HepG2 (cell line): ENCODE measurements at regions not wholly inside any gene's neighbourhood (a gene's known extent, or its start where the extent isn't known, plus 50 kb on each side); places are given as distances from the start of the nearest gene placed in this dataset.
A peak's percentile ranks its signal among the peaks of the same experiment; 100 is the strongest.

ENCODE experiments used
- ATAC-seq: fragments of 200-7000 bp; cut with Tn5 transposase; 3 replicates; pipeline ENCODE4 v1.9.1; 2020; ENCODE audit warnings: mild to moderate bottlenecking, moderate library complexity
- BruUV-seq: library from RNA; stranded (reverse); fragments of 400-500 nt; replicated peaks from 2 replicates; lab custom pipeline; 2021; lab: Mats Ljungman, UMichigan
- CTCF ChIA-PET: fragments of 300-600 bp; formaldehyde crosslinking; extraction: SDS; loops from one replicate; lab custom pipeline; 2021; ENCODE audit warnings: low total read pairs, inconsistent platforms, low intra/inter-chr PET ratio; lab: Yijun Ruan, JAX
- POLR2A ChIA-PET: fragments of 350-600 bp; sonication (Branson Sonifier 250); formaldehyde crosslinking; loops from one replicate; lab custom pipeline; 2020; ENCODE audit warnings: antibody characterized with exemption, inconsistent platforms; lab: Yijun Ruan, JAX
- DNase-seq: peaks from one replicate; pipeline ENCODE4 v3.0.0-alpha.2; 2015; ENCODE audit warnings: low spot score
- FAIRE-seq: peaks from 3 replicates; lab custom pipeline; 2011; peaks lifted over from hg19 to GRCh38; lab: Jason Lieb, UNC
- H2AFZ ChIP-seq: one replicate; pipeline ENCODE4 v1.6.1; 2011; ENCODE audit warnings: low read length, inconsistent platforms
- H3K27ac ChIP-seq: fragments of 300-600 bp; 3 replicates; pipeline ENCODE4 v1.8.0; 2011; ENCODE audit warnings: mixed run types, mild to moderate bottlenecking, mixed read lengths, low read length, inconsistent platforms; ENCODE audit not compliant: insufficient read depth; ENCODE audit errors: extremely low read length
- H3K27me3 ChIP-seq, 2 experiments: fragments of 200-600 bp in 1 of 2; 2 replicates in 1 of 2; 3 replicates in 1 of 2; pipeline versions ENCODE4 v1.6.0 to v1.8.0; 2011; ENCODE audit warnings: low read length in 2 of 2, mild to moderate bottlenecking in 2 of 2, moderate library complexity in 2 of 2, inconsistent platforms in 1 of 2; ENCODE audit not compliant: insufficient read depth in 2 of 2, control insufficient read depth in 1 of 2
- H3K36me3 ChIP-seq, 2 experiments: fragments of 200-600 bp in 1 of 2; replicated peaks in 1 of 2; 2 replicates in 1 of 2; 3 replicates in 1 of 2; pipeline versions ENCODE4 v1.5.1 to v1.8.0; 2011; ENCODE audit warnings: low read length in 2 of 2, inconsistent platforms in 1 of 2; ENCODE audit not compliant: insufficient read depth in 2 of 2, control insufficient read depth in 1 of 2
- H3K4me1 ChIP-seq: 2 replicates; pipeline ENCODE4 v1.5.1; 2012; ENCODE audit warnings: low read length, inconsistent platforms; ENCODE audit not compliant: insufficient read depth
- H3K4me2 ChIP-seq: 2 replicates; pipeline ENCODE4 v1.6.0; 2011; ENCODE audit warnings: low read depth, low read length, inconsistent platforms
- H3K4me3 ChIP-seq, 3 experiments: fragments of 200-600 bp in 1 of 3; sonication (generic), shearing (Covaris generic) in 1 of 3; replicated peaks in 1 of 3; 2 replicates each; pipeline ENCODE4 v1.5.1; 2011 to 2016; ENCODE audit warnings: low read length in 3 of 3, inconsistent platforms in 2 of 3, low read depth in 2 of 3, mild to moderate bottlenecking in 2 of 3, control low read depth in 1 of 3, mixed read lengths in 1 of 3; ENCODE audit not compliant: insufficient read depth in 1 of 3
- H3K79me2 ChIP-seq: one replicate; pipeline ENCODE4 v1.6.1; 2011; ENCODE audit warnings: low read length, inconsistent platforms; ENCODE audit not compliant: insufficient read depth
- H3K9ac ChIP-seq: 2 replicates; pipeline ENCODE4 v1.6.0; 2011; ENCODE audit warnings: mild to moderate bottlenecking, low read depth, low read length, inconsistent platforms; ENCODE audit not compliant: insufficient read depth
- H3K9me3 ChIP-seq: 2 replicates; pipeline ENCODE4 v1.5.1; 2012; ENCODE audit warnings: mild to moderate bottlenecking, low read length
- H4K20me1 ChIP-seq: 2 replicates; pipeline ENCODE4 v1.6.0; 2011; ENCODE audit warnings: inconsistent platforms, mild to moderate bottlenecking, low read length, moderate library complexity; ENCODE audit not compliant: insufficient read depth
- ETV5 ChIP-seq: IDR thresholded peaks from 2 replicates; pipeline ENCODE4 v1.6.1; 2018; ENCODE audit warnings: missing biosample characterization, missing genetic modification reagents, inconsistent platforms, borderline replicate concordance
- HNRNPL ChIP-seq: fragments of 200-400 bp; formaldehyde crosslinking; IDR thresholded peaks from 2 replicates; pipeline ENCODE4 v1.6.1; 2017; ENCODE audit warnings: mild to moderate bottlenecking, low read depth, low read length
- JUN ChIP-seq: sonication (generic); formaldehyde crosslinking; IDR thresholded peaks from 2 replicates; pipeline ENCODE4 v1.4.0; 2020; ENCODE audit warnings: mild to moderate bottlenecking, missing genetic modification reagents
- JUND ChIP-seq: sonication (generic); formaldehyde crosslinking; IDR thresholded peaks from 2 replicates; pipeline ENCODE4 v1.8.0; 2022; ENCODE audit warnings: mild to moderate bottlenecking, missing genetic modification reagents
- MED1 ChIP-seq: sonication (generic); formaldehyde crosslinking; IDR thresholded peaks from 2 replicates; pipeline ENCODE4 v1.4.0; 2020; ENCODE audit warnings: missing genetic modification reagents
- MTA1 ChIP-seq: sonication (generic); formaldehyde crosslinking; IDR thresholded peaks from 2 replicates; pipeline ENCODE4 v1.4.0; 2020; ENCODE audit warnings: missing genetic modification reagents, mild to moderate bottlenecking, borderline replicate concordance
- PCBP2 ChIP-seq: fragments of 200-400 bp; formaldehyde crosslinking; optimal IDR thresholded peaks from 2 replicates; pipeline ENCODE3; 2018; ENCODE audit warnings: low read length, low read depth; ENCODE audit not compliant: poor library complexity, severe bottlenecking
- TRIM24 ChIP-seq: sonication (generic); formaldehyde crosslinking; IDR thresholded peaks from 2 replicates; pipeline ENCODE4 v1.8.0; 2022; ENCODE audit warnings: mild to moderate bottlenecking, missing genetic modification reagents
- ZFP37 ChIP-seq: sonication (generic); formaldehyde crosslinking; IDR thresholded peaks from 2 replicates; pipeline ENCODE4 v1.4.0; 2020; ENCODE audit warnings: missing genetic modification reagents, borderline replicate concordance
- ZNF382 ChIP-seq: sonication (generic); formaldehyde crosslinking; IDR thresholded peaks from 2 replicates; pipeline ENCODE4 v1.5.0; 2020; ENCODE audit warnings: missing genetic modification reagents, mild to moderate bottlenecking, borderline replicate concordance
- ZNF451 ChIP-seq: sonication (generic); formaldehyde crosslinking; IDR thresholded peaks from 2 replicates; pipeline ENCODE4 v1.5.0; 2020; ENCODE audit warnings: mild to moderate bottlenecking, missing genetic modification reagents
- ZNF552 ChIP-seq: sonication (generic); formaldehyde crosslinking; IDR thresholded peaks from 2 replicates; pipeline ENCODE4 v1.9.0; 2022; ENCODE audit warnings: missing genetic modification reagents, mild to moderate bottlenecking, borderline replicate concordance
- ZNF678 ChIP-seq: sonication (generic); formaldehyde crosslinking; IDR thresholded peaks from 2 replicates; pipeline ENCODE4 v1.4.0; 2020; ENCODE audit warnings: mild to moderate bottlenecking, missing genetic modification reagents
- WGBS: methylation state at CpG from one replicate; pipeline ENCODE4 v1.1.6; 2017; ENCODE audit warnings: low lambda C conversion rate; 5-methylcytosine and 5-hydroxymethylcytosine counted together
- in situ Hi-C: cut with HindIII; loops from 2 replicates; pipeline ENCODE4 v1.10.0; 2017; ENCODE audit warnings: low pct_unique_long_range_greater_than_20kb; ENCODE audit not compliant: extremely low pct_ligation_motif_present
- intact Hi-C: fragments of 100-400 bp; cut with micrococcal nuclease; formaldehyde crosslinking; loops from one replicate; pipeline ENCODE4 v1.10.0; 2022; ENCODE audit not compliant: unreplicated experiment
- TF ChIP-seq, protein P1 (sequence below), 2 experiments: fragments of 450-650 bp in 1 of 2; sonication (generic) in 1 of 2; formaldehyde crosslinking; IDR thresholded peaks; 2 replicates each; pipeline versions ENCODE4 v1.5.0 to v1.8.0; 2020 to 2022; ENCODE audit warnings: mild to moderate bottlenecking in 1 of 2, missing genetic modification reagents in 1 of 2
- TF ChIP-seq, protein P2 (sequence below): sonication (generic); formaldehyde crosslinking; IDR thresholded peaks from 2 replicates; pipeline ENCODE4 v1.4.0; 2020; ENCODE audit warnings: missing genetic modification reagents
- TF ChIP-seq, protein P3 (sequence below): sonication (generic); formaldehyde crosslinking; IDR thresholded peaks from 2 replicates; pipeline ENCODE4 v1.4.0; 2020; ENCODE audit warnings: missing genetic modification reagents, mild to moderate bottlenecking, borderline replicate concordance
- TF ChIP-seq, protein P4 (sequence below): sonication (generic); formaldehyde crosslinking; IDR thresholded peaks from 2 replicates; pipeline ENCODE4 v1.4.0; 2020; ENCODE audit warnings: missing genetic modification reagents, borderline replicate concordance

DNA sequence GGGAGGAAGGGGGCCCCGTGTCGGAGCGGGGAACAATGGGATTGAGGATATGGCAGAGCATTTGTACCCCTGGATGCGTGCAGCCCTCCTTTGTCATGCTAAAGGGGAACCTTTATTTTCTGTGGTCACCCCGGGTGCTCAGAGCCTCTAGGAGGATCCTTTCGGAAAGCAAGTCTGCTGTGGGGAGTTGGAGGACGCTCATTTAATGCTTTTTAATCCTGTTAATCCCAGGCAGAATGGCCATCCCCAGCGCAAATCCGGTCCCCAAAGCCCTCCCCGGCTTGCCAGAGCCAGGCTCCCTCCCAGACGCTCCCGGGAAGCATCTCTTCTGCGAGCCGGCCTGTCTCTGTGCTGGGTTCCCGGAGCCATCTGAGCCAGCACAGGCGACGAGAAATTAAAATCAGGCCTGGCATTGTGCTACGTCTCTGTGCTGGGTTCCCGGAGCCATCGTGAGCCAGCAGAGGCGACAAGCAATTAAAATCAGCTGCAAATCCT lies 113.2 kb upstream of the PPP2R3B start:
- whole genome bisulfite sequencing = 34% methylated on average over 18 of the region's 21 CpGs
- Histone ChIP-seq H3K27me3 (peaks cover 0 to 16% of the 10 kb centered on the region in 2 experiments; a peak in 2 of 5 replicates), H3K9me3 (no peaks in the 10 kb centered on the region), H3K36me3 (no peaks in the 10 kb centered on the region), H3K4me2 (0 out of 2 replicates have a peak overlapping the region, but pooled peaks have one; percentile 7), H3K4me3 (no peak overlapping the region), H4K20me1 (no peaks in the 10 kb centered on the region), H2AFZ (no peak overlapping the region), H3K27ac (no peak overlapping the region), H3K79me2 (no peaks in the 10 kb centered on the region), H3K4me1 (peaks cover 10% of the 10 kb centered on the region; the same call in 1 of the 2 replicates), H3K9ac (no peak overlapping the region)
- ATAC-seq = no peak
- POLR2A ChIA-PET = no interaction called here
- in situ Hi-C loops = no loop called here
- no TSS peak for BruUV-seq
- intact Hi-C loops = no loop called here
- FAIRE-seq = no peak
- CTCF ChIA-PET = no interaction called here
- no peak for DNase-seq
- TF ChIP-seq PCBP2 (no peak), MTA1 (CRISPR knock-in tag) (no peak), ZNF382 (CRISPR knock-in tag) (no peak), JUN (CRISPR knock-in tag) (no peak), ZNF678 (CRISPR knock-in tag) (no peak), ZFP37 (CRISPR knock-in tag) (no peak), ZNF552 (CRISPR knock-in tag) (no peak), ZNF451 (CRISPR knock-in tag) (no peak), TRIM24 (CRISPR knock-in tag) (no peak), HNRNPL (no peak), MED1 (no peak), JUND (CRISPR knock-in tag) (no peak), ETV5 (CRISPR knock-in tag) (no peak)
- TF ChIP-seq, protein P1, sequence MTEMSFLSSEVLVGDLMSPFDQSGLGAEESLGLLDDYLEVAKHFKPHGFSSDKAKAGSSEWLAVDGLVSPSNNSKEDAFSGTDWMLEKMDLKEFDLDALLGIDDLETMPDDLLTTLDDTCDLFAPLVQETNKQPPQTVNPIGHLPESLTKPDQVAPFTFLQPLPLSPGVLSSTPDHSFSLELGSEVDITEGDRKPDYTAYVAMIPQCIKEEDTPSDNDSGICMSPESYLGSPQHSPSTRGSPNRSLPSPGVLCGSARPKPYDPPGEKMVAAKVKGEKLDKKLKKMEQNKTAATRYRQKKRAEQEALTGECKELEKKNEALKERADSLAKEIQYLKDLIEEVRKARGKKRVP (CRISPR knock-in tag; IDR thresholded peaks at IDR 0.05) = no peak
- TF ChIP-seq, protein P2, sequence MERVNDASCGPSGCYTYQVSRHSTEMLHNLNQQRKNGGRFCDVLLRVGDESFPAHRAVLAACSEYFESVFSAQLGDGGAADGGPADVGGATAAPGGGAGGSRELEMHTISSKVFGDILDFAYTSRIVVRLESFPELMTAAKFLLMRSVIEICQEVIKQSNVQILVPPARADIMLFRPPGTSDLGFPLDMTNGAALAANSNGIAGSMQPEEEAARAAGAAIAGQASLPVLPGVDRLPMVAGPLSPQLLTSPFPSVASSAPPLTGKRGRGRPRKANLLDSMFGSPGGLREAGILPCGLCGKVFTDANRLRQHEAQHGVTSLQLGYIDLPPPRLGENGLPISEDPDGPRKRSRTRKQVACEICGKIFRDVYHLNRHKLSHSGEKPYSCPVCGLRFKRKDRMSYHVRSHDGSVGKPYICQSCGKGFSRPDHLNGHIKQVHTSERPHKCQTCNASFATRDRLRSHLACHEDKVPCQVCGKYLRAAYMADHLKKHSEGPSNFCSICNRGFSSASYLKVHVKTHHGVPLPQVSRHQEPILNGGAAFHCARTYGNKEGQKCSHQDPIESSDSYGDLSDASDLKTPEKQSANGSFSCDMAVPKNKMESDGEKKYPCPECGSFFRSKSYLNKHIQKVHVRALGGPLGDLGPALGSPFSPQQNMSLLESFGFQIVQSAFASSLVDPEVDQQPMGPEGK = no peak
- TF ChIP-seq, protein P3, sequence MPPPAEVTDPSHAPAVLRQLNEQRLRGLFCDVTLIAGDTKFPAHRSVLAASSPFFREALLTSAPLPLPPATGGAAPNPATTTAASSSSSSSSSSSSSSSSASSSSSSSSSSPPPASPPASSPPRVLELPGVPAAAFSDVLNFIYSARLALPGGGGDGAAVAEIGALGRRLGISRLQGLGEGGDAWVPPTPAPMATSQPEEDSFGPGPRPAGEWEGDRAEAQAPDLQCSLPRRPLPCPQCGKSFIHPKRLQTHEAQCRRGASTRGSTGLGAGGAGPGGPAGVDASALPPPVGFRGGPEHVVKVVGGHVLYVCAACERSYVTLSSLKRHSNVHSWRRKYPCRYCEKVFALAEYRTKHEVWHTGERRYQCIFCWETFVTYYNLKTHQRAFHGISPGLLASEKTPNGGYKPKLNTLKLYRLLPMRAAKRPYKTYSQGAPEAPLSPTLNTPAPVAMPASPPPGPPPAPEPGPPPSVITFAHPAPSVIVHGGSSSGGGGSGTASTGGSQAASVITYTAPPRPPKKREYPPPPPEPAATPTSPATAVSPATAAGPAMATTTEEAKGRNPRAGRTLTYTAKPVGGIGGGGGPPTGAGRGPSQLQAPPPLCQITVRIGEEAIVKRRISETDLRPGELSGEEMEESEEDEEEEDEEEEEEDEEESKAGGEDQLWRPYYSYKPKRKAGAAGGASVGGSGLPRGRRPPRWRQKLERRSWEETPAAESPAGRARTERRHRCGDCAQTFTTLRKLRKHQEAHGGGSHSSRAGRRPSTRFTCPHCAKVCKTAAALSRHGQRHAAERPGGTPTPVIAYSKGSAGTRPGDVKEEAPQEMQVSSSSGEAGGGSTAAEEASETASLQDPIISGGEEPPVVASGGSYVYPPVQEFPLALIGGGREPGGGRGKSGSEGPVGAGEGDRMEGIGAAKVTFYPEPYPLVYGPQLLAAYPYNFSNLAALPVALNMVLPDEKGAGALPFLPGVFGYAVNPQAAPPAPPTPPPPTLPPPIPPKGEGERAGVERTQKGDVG (CRISPR knock-in tag) = no peak
- TF ChIP-seq, protein P4, sequence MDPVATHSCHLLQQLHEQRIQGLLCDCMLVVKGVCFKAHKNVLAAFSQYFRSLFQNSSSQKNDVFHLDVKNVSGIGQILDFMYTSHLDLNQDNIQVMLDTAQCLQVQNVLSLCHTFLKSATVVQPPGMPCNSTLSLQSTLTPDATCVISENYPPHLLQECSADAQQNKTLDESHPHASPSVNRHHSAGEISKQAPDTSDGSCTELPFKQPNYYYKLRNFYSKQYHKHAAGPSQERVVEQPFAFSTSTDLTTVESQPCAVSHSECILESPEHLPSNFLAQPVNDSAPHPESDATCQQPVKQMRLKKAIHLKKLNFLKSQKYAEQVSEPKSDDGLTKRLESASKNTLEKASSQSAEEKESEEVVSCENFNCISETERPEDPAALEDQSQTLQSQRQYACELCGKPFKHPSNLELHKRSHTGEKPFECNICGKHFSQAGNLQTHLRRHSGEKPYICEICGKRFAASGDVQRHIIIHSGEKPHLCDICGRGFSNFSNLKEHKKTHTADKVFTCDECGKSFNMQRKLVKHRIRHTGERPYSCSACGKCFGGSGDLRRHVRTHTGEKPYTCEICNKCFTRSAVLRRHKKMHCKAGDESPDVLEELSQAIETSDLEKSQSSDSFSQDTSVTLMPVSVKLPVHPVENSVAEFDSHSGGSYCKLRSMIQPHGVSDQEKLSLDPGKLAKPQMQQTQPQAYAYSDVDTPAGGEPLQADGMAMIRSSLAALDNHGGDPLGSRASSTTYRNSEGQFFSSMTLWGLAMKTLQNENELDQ (CRISPR knock-in tag) = no peak
